Subcutaneous abdominal adipose tissue (tissue), 5 donors: ENCODE measurements at regions not wholly inside any gene's neighbourhood (a gene's known extent, or its start where the extent isn't known, plus 50 kb on each side); places are given as distances from the start of the nearest gene placed in this dataset.
"Not testable (repeated sequence)": the region's sequence is repeated elsewhere in the genome, so short reads cannot be mapped to it uniquely, and the experiment has no call there.

ENCODE experiments used
- H3K27ac ChIP-seq: one replicate; pipeline ENCODE4 v1.7.0; 2013; ENCODE audit warnings: low read depth, mild to moderate bottlenecking, inconsistent platforms, low read length, moderate library complexity
- H3K27me3 ChIP-seq, 5 donors: one replicate each; pipeline ENCODE4 v1.7.0; 2013; ENCODE audit warnings: low read length in 5 of 5, inconsistent platforms in 1 of 5; ENCODE audit not compliant: control insufficient read depth in 5 of 5, insufficient read depth in 4 of 5
- H3K36me3 ChIP-seq, 5 donors: one replicate each; pipeline ENCODE4 v1.7.0; 2013; ENCODE audit warnings: low read length in 5 of 5; ENCODE audit not compliant: control insufficient read depth in 5 of 5, insufficient read depth in 5 of 5
- H3K4me1 ChIP-seq, 5 donors: one replicate each; pipeline ENCODE4 v1.7.0; 2013; ENCODE audit warnings: low read length in 5 of 5, mild to moderate bottlenecking in 3 of 5, moderate library complexity in 1 of 5; ENCODE audit not compliant: control insufficient read depth in 5 of 5, insufficient read depth in 5 of 5
- H3K4me3 ChIP-seq, 5 donors: one replicate each; pipeline ENCODE4 v1.7.0; 2013; ENCODE audit warnings: low read length in 5 of 5, low read depth in 1 of 5
- H3K9ac ChIP-seq, 5 donors: one replicate each; pipeline ENCODE4 v1.7.0; 2013; ENCODE audit warnings: low read length in 5 of 5, mild to moderate bottlenecking in 4 of 5, moderate library complexity in 3 of 5
- H3K9me3 ChIP-seq, 5 donors: one replicate each; pipeline ENCODE4 v1.7.0; 2013; ENCODE audit warnings: low read length in 5 of 5; ENCODE audit not compliant: control insufficient read depth in 5 of 5
- donor health status: healthy.
- donor health status: healthy.
- donor health status: healthy.
- donor health status: healthy.
- donor health status: healthy.

DNA sequence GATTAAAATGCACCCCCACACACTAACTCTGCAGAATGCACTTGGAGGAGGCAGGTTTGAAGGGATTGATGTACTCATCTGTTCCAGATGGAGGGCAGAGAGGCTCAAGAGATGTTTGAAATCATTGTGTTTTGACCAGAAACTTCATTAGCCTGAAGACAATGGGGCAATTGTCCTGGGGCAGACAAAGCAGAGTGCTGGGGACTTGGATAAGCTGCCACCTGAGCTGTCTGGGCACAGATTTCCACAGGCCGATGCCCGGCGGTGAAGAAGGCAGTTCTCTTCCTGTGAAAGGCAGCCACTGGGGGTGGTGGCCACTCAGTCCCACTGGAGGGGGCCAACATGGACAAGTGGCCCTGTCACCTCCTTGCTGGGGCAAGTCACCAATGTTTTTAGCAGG is 181.0 kb downstream of the BCL2L11 start:
- H3K9ac ChIP-seq, H3K27me3 ChIP-seq, H3K9me3 ChIP-seq, H3K36me3 ChIP-seq, H3K4me1 ChIP-seq, H3K4me3 ChIP-seq, H3K27ac ChIP-seq: not testable (repeated sequence)

DNA sequence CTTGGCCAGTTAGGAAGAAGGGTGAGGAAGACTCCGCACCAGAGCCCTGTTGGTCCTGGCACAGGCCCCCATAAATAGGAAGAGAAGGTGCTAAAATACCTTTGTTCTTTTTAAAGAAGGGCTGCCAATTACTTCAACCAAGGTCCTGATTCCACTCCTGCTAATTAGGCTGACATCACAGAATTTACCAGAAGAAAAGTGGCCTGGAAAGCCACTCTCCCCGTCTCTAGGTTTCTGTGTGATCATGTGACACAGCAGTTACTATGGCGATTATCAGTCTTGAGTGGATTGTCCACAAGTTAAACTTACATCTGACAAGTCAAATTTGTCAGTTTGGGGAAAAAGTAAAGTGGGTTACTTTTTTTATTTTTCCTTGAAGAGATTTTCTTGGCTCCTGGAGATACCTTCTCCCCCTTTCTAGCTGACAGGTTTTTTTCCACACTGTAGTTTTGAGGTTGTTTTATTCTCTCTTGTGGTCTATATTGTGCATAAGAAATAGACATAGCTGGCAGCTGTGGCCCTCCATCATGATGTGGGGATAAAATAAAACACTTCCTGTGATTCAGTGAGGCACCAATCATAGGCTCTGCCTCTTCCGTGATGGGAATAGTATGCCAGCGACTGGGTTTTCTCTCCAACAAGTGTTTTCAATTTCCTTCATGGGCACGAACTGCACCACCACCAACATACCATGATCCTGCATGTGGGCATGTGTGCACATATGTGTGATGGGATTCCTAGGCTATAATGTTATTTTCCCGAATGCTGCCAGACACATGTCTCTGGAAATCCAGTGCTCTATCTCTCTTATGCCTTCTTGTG is 181.9 kb downstream of the BCL2L11 start:
- H3K4me3 ChIP-seq, H3K36me3 ChIP-seq, H3K4me1 ChIP-seq, H3K9me3 ChIP-seq, H3K27me3 ChIP-seq, H3K9ac ChIP-seq, H3K27ac ChIP-seq: not testable (repeated sequence)

DNA sequence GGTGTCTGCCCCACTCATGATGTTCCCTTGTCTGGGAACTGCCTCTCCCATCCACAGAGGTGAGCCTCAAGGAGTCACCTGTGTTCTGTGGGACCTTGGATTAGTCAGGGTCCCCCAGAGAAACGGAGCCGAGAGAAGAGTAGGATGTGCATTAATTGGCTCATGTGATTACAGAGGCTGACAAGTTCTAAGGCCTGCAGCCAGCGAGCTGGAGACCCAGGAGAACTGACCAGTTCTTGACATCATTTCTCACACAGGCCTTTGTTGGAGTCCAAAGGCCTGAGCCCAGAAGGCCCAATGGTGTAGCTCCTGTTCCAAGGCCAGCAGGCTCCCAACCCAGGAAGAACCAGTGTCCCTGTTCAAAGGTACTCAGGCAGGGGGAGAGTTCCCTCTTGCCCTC is 186.6 kb downstream of the BCL2L11 start:
- H3K27ac ChIP-seq, H3K4me3 ChIP-seq, H3K9ac ChIP-seq, H3K9me3 ChIP-seq, H3K36me3 ChIP-seq, H3K4me1 ChIP-seq, H3K27me3 ChIP-seq: not testable (repeated sequence)

DNA sequence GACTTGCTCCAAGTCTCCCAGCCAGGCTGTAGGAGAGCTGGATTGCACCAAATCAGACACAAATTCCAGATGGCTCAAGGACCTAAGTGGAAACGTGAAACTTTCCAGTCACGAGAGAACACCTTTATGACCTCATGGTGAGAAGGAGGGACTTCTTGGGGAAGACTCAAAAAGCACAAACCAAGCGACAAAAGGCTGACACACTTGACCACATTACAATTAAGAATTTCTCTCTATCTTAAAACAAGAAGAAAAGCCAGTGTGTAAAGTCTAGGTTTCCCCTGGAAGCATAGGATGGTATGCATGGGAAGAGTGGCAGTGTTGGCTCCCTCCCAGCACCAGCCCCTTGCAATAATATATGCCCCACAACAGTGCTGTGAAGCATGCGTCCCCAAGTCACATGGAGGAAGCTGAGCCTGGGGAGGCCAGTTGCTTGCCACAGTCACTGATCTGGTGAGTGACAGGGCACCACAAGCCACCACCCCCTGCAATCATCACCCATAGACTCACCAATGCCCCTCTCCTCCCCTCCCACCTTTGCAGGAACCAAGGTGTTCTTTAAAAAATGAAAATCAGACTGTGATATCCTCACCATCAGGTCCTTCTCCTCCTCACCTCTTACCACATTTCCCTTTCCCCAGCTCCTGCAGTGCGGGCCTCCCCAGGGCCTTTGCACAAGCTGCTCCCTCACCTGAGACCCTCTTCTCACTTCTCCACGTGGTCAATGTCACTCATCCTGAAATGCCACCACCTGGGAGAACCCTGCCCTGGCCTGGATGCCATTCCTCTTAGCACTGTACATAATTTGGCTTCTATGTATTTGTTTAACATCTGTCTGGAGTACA is 188.7 kb downstream of the BCL2L11 start:
- H3K9me3 ChIP-seq, H3K9ac ChIP-seq, H3K4me3 ChIP-seq, H3K27me3 ChIP-seq, H3K4me1 ChIP-seq, H3K27ac ChIP-seq, H3K36me3 ChIP-seq: not testable (repeated sequence)

DNA sequence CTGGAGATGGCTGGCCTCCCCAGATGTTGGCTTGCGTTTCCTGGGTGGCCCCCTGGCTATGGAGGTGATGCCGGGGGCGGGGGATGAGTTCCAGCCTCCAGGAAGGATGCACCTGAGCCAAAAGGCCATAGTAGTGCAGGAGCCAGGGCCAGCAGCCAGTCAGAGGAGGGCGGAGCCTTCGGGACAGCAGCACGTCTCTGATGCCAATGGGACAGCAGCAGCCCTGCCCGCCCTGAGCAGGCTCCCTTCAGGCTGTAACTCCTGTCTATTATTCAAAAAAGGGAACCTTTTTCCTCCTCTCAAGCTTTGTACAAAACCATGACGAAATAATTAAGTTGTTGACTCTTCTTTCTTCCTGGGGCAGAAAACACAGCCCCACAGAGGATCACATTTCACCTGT is 189.7 kb downstream of the BCL2L11 start:
- H3K9ac ChIP-seq, H3K27me3 ChIP-seq, H3K36me3 ChIP-seq, H3K4me1 ChIP-seq, H3K4me3 ChIP-seq, H3K9me3 ChIP-seq, H3K27ac ChIP-seq: not testable (repeated sequence)

DNA sequence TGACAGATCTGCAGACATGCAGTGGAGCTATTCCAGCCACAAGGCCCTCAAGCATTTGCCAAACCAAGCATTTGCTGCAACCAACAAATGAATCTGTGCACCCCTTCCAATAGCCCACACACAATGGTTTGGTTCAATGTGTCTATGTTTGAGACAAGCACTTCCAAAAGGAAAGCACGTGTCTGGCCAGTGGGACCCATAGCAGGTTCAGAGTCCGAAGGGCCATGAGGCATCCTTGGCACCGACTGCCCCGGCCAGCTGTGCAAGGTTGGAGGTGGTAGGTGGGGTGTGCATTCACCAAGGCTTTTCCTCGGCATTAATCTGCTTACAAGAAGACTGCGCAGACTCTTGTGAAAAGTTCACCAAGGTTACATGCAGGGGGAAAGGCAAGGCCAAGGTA is 190.9 kb downstream of the BCL2L11 start:
- H3K27me3 ChIP-seq, H3K9me3 ChIP-seq, H3K9ac ChIP-seq, H3K36me3 ChIP-seq, H3K27ac ChIP-seq, H3K4me3 ChIP-seq, H3K4me1 ChIP-seq: not testable (repeated sequence)

DNA sequence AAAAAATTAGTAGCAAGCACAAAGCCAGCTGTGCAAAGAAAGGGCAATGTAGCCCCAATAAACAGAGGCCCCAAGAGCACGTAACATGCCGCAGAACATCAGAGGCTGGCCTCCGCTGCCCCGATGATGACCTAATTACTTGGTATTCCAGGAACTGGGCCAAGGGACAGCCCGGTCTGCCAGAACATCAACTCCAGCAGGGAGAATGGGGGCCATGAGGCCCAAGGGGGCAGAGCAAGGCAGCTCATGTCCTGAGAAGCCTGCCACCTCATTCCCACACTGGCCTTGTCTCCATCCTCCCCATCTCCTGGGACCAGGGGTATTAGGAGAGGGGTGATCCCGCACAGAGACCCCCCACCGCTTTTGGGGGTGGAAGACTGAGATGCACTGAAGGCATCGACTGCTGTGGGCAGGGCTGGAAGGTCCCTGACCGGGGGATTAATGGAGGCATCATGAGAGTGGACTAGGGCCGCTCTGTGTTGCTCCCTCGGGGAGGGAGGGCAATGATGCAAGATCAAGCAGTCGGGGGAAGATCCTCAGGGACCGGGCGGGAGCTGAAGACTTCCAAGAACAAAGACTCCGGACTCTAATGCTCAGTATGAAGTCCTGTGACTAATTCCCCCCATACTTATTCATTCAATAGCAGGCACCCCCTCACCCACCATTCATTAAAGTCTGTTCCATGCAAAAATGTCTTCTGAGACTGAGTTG is 192.3 kb downstream of the BCL2L11 start:
- H3K4me1 ChIP-seq, H3K9me3 ChIP-seq, H3K9ac ChIP-seq, H3K27ac ChIP-seq, H3K36me3 ChIP-seq, H3K27me3 ChIP-seq, H3K4me3 ChIP-seq: not testable (repeated sequence)

DNA sequence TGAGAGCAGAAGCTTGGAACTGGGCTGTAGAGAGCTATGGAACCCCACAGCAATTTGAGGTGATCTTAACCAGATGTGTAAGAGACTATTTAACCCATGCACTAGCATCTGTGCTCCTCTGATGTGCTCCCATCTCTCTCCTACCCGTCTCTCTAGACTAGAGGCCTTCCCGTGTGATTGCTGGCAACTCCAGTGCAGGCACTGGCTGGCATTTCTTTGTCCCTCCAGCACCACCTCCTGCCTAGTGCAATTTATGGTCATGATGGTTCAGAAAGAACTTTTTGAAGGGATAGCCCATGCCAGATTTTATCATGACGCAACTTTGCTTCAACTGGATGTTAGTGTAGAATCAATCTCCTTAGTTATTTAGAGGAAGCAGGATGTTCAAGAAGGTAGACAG is 193.0 kb downstream of the BCL2L11 start:
- H3K27me3 ChIP-seq, H3K36me3 ChIP-seq, H3K4me3 ChIP-seq, H3K9ac ChIP-seq, H3K9me3 ChIP-seq, H3K4me1 ChIP-seq, H3K27ac ChIP-seq: not testable (repeated sequence)

DNA sequence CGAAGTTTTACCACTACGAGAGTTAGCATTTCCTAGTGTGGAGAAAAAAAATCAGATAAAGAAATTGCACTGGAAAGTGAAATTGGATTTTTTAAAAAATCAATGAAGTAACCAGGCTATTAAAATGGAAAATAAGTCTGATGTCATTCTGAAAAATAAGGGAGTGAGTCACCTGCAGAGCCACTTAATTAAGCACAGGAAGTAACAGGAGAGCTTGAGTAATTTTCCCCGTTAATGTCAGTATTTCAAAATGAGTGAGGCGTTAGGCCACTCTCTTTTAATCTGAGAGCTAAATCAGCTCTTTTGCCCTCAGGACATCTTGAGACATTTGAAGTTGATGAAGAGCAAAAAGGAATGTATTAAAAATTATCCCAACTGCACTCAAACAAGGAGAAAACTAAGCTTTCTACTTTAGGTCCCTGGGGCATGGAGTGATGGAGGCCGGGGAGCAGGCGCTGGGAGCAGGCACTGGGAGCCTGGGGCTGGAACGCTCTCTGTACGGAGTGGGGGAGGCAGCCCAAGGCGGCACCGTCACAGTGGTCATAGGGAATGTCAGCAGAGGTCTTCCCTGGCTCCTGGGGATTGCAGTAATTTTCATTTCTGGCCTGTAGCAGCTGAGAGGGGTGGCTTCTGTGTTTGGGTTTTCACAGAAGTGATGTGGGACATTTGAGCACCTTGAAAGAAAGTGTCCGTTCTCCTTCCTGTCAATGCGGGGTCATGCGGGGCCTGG is 194.6 kb downstream of the BCL2L11 start:
- not testable (repeated sequence) for H3K4me3 ChIP-seq, H3K4me1 ChIP-seq, H3K9ac ChIP-seq

More for the DNA sequence above, 194.6 kb downstream of the BCL2L11 start:
- not testable (repeated sequence) for H3K27me3 ChIP-seq, H3K36me3 ChIP-seq, H3K27ac ChIP-seq, H3K9me3 ChIP-seq
